Activated B cell treated with CpG ODN at 0.5 μM for 24 hours (primary cell): ENCODE measurements at regions not wholly inside any gene's neighbourhood (a gene's known extent, or its start where the extent isn't known, plus 50 kb on each side); places are given as distances from the start of the nearest gene placed in this dataset.

ENCODE experiments used
- ATAC-seq: fragments of 200-7000 bp; cut with Tn5 transposase; one replicate; pipeline ENCODE4 v1.10.0; 2021; ENCODE audit warnings: low read depth, mild to moderate bottlenecking, moderate library complexity
- CTCF ChIA-PET: fragments of 350-600 bp; sonication (Branson Sonifier 250); formaldehyde crosslinking; loops from one replicate; lab custom pipeline; 2021; ENCODE audit warnings: antibody characterized with exemption; lab: Charles Lee
- POLR2A ChIA-PET: fragments of 350-600 bp; sonication (Branson Sonifier 250); formaldehyde crosslinking; loops from one replicate; lab custom pipeline; 2021; ENCODE audit warnings: antibody characterized with exemption; lab: Charles Lee
- DNase-seq: peaks from one replicate; pipeline ENCODE4 v3.0.0; 2022
- H3K27ac Mint-ChIP-seq: one replicate; pipeline ENCODE4 v1.8.0; 2020; ENCODE audit warnings: mixed read lengths
- H3K27me3 Mint-ChIP-seq: one replicate; pipeline ENCODE4 v1.8.0; 2021; ENCODE audit warnings: mixed read lengths
- H3K36me3 Mint-ChIP-seq: one replicate; pipeline ENCODE4 v1.8.0; 2021; ENCODE audit warnings: low read depth, mixed read lengths
- H3K4me1 Mint-ChIP-seq: one replicate; pipeline ENCODE4 v1.8.0; 2021; ENCODE audit warnings: mixed read lengths
- H3K4me3 Mint-ChIP-seq: one replicate; pipeline ENCODE4 v1.8.0; 2020; ENCODE audit warnings: mild to moderate bottlenecking, mixed read lengths
- H3K9me3 Mint-ChIP-seq: one replicate; pipeline ENCODE4 v1.8.0; 2020; ENCODE audit warnings: mixed read lengths
- intact Hi-C: fragments of 100-400 bp; cut with micrococcal nuclease; formaldehyde crosslinking; loops from one replicate; pipeline ENCODE4 v1.15.1; 2024
- TF ChIP-seq, protein P1 (sequence below): fragments of 200-600 bp; IDR thresholded peaks from one replicate; pipeline ENCODE4 v1.8.0; 2022; ENCODE audit warnings: antibody characterized with exemption, mild to moderate bottlenecking

- DNase-seq: no peak
- Mint-ChIP-seq H3K9me3 (no peaks in the 10 kb centered on the region), H3K27me3 (no peaks in the 10 kb centered on the region), H3K27ac (no peak overlapping the region), H3K36me3 (no peaks in the 10 kb centered on the region), H3K4me1 (no peaks in the 10 kb centered on the region), H3K4me3 (no peak overlapping the region)
- intact Hi-C loops: no loop called here
- ChIA-PET POLR2A (no interaction called here), CTCF (no interaction called here)
- no peak for ATAC-seq
- TF ChIP-seq, protein P1, sequence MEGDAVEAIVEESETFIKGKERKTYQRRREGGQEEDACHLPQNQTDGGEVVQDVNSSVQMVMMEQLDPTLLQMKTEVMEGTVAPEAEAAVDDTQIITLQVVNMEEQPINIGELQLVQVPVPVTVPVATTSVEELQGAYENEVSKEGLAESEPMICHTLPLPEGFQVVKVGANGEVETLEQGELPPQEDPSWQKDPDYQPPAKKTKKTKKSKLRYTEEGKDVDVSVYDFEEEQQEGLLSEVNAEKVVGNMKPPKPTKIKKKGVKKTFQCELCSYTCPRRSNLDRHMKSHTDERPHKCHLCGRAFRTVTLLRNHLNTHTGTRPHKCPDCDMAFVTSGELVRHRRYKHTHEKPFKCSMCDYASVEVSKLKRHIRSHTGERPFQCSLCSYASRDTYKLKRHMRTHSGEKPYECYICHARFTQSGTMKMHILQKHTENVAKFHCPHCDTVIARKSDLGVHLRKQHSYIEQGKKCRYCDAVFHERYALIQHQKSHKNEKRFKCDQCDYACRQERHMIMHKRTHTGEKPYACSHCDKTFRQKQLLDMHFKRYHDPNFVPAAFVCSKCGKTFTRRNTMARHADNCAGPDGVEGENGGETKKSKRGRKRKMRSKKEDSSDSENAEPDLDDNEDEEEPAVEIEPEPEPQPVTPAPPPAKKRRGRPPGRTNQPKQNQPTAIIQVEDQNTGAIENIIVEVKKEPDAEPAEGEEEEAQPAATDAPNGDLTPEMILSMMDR: no peak
Measured at GRCh38 chr13:75076476-75076875, 405.5 kb downstream of the TBC1D4 start.

GRCh38 chr13:75073786-75074185 is 408.2 kb downstream of the TBC1D4 start:
- intact Hi-C loops: no loop called here
- Mint-ChIP-seq H3K27ac (no peak overlapping the region), H3K4me3 (no peak overlapping the region), H3K36me3 (no peaks in the 10 kb centered on the region), H3K27me3 (no peaks in the 10 kb centered on the region), H3K9me3 (no peaks in the 10 kb centered on the region), H3K4me1 (no peaks in the 10 kb centered on the region)
- TF ChIP-seq, protein P1: no peak
- DNase-seq: no peak
- ChIA-PET CTCF (no interaction called here), POLR2A (no interaction called here)
- no peak for ATAC-seq

DNA sequence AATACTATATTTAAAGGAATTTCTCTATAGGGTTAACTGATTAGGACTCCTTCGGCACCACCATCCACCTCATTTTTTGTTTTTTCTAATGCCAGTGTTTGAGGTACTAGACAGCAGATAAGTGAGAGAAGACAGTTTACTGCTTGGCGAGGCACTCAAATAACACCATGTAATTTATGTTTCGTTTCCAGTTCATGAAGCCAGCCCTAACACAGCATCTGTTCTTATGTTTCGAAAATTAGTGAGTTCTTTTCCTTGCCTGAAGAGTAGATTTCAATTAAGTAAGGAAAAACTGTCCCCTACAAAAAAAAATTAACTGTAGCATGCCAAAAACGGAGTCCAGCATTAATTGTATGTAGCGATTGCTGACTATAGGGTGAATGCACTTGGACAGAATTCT is 409.1 kb downstream of the TBC1D4 start:
- ATAC-seq (no peak), DNase-seq (no peak)
- Mint-ChIP-seq H3K36me3 (no peaks in the 10 kb centered on the region), H3K9me3 (no peaks in the 10 kb centered on the region), H3K4me3 (no peak overlapping the region), H3K27ac (no peak overlapping the region), H3K27me3 (no peaks in the 10 kb centered on the region), H3K4me1 (no peaks in the 10 kb centered on the region)
- intact Hi-C loops: no loop called here
- TF ChIP-seq, protein P1: no peak
- ChIA-PET CTCF (no interaction called here), POLR2A (no interaction called here)

- ChIA-PET CTCF (no interaction called here), POLR2A (no interaction called here)
- H3K27ac Mint-ChIP-seq: no peak overlapping the region
- no peaks in the 10 kb centered on the region for H3K9me3 Mint-ChIP-seq
- no peaks in the 10 kb centered on the region for H3K27me3 Mint-ChIP-seq
- intact Hi-C loops: no loop called here
- ATAC-seq: no peak
- TF ChIP-seq, protein P1: no peak
- H3K4me3 Mint-ChIP-seq: no peak overlapping the region
- no peaks in the 10 kb centered on the region for H3K36me3 Mint-ChIP-seq
- no peak for DNase-seq
- no peaks in the 10 kb centered on the region for H3K4me1 Mint-ChIP-seq
Measured at GRCh38 chr13:75072368-75072767, 409.6 kb downstream of the TBC1D4 start.

GRCh38 chr13:75071796-75072195 is 410.2 kb downstream of the TBC1D4 start:
- Mint-ChIP-seq H3K4me3 (no peak overlapping the region), H3K27me3 (no peaks in the 10 kb centered on the region), H3K4me1 (no peaks in the 10 kb centered on the region), H3K27ac (no peak overlapping the region), H3K9me3 (no peaks in the 10 kb centered on the region), H3K36me3 (no peaks in the 10 kb centered on the region)
- ATAC-seq (no peak), DNase-seq (no peak)
- intact Hi-C loops: no loop called here
- TF ChIP-seq, protein P1: no peak
- POLR2A ChIA-PET: no interaction called here
- CTCF ChIA-PET: no interaction called here
